Ascending aorta (tissue), 2 donors: ENCODE measurements at regions not wholly inside any gene's neighbourhood (a gene's known extent, or its start where the extent isn't known, plus 50 kb on each side); places are given as distances from the start of the nearest gene placed in this dataset.

ENCODE experiments used
- DNase-seq, 2 donors: peaks; one replicate each; pipeline ENCODE4 v3.0.0-alpha.2; 2019; ENCODE audit warnings: low spot score in 2 of 2
- H3K27ac ChIP-seq, 2 donors: fragments of 200-600 bp; sonication (generic); one replicate each; pipeline ENCODE4 v1.5.1; 2016 to 2017; ENCODE audit warnings: mild to moderate bottlenecking in 1 of 2
- H3K27me3 ChIP-seq: fragments of 200-600 bp; sonication (generic); one replicate; pipeline ENCODE4 v1.5.1; 2017
- H3K36me3 ChIP-seq, 2 donors: fragments of 200-600 bp; sonication (generic); one replicate each; pipeline ENCODE4 v1.5.1; 2016
- H3K4me1 ChIP-seq, 2 donors: fragments of 200-600 bp; sonication (generic); one replicate each; pipeline ENCODE4 v1.5.1; 2016 to 2017; ENCODE audit warnings: mild to moderate bottlenecking in 1 of 2
- H3K4me3 ChIP-seq, 2 donors: fragments of 200-600 bp; sonication (generic); one replicate each; pipeline ENCODE4 v1.5.1; 2016 to 2017; ENCODE audit warnings: mild to moderate bottlenecking in 1 of 2
- H3K9me3 ChIP-seq, 2 donors: fragments of 200-600 bp; sonication (generic); one replicate each; pipeline ENCODE4 v1.5.1; 2016
- intact Hi-C: fragments of 100-400 bp; cut with DNase I; formaldehyde crosslinking; loops from one replicate; pipeline ENCODE4 v1.15.1; 2023
- TF ChIP-seq, protein P1 (sequence below), 3 experiments: fragments of 200-600 bp in 2 of 3; fragments of 450-650 bp in 1 of 3; sonication (generic) in 2 of 3; IDR thresholded peaks; one replicate each; pipeline ENCODE4 v1.5.1; 2016 to 2019; ENCODE audit warnings: antibody characterized with exemption in 3 of 3, mild to moderate bottlenecking in 1 of 3, moderate library complexity in 1 of 3

DNA sequence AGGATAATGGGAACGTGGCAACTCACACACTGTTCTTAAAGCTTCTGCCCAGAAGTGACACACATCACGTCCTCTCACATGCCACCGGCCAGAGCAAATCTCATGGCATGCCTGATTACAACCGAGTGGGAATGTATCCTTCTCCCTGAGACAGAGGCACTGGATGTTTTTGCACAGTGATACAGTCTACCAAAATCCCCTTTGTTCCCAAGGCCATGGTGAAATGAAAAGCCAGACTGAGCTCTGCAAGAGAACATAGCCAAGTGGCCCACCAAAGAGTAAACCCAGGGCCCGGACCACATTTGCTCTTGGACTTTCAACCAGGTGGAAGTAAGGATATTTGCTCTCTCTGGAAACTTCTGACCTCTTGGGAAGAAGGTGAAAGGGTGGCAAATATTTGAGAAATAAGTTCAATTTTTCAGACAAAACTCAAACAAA, 186.2 kb upstream of the STT3B start:
- no peak for DNase-seq
- no peaks in the 10 kb centered on the region for H3K9me3 ChIP-seq
- intact Hi-C loops, result no loop called here
- no peaks in the 10 kb centered on the region for H3K4me1 ChIP-seq
- no peak overlapping the region for H3K27ac ChIP-seq
- H3K4me3 ChIP-seq, result no peak overlapping the region
- no peaks in the 10 kb centered on the region for H3K36me3 ChIP-seq
- TF ChIP-seq, protein P1, sequence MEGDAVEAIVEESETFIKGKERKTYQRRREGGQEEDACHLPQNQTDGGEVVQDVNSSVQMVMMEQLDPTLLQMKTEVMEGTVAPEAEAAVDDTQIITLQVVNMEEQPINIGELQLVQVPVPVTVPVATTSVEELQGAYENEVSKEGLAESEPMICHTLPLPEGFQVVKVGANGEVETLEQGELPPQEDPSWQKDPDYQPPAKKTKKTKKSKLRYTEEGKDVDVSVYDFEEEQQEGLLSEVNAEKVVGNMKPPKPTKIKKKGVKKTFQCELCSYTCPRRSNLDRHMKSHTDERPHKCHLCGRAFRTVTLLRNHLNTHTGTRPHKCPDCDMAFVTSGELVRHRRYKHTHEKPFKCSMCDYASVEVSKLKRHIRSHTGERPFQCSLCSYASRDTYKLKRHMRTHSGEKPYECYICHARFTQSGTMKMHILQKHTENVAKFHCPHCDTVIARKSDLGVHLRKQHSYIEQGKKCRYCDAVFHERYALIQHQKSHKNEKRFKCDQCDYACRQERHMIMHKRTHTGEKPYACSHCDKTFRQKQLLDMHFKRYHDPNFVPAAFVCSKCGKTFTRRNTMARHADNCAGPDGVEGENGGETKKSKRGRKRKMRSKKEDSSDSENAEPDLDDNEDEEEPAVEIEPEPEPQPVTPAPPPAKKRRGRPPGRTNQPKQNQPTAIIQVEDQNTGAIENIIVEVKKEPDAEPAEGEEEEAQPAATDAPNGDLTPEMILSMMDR (IDR thresholded peaks at IDR 0.05), result no peak
- H3K27me3 ChIP-seq, result no peaks in the 10 kb centered on the region

DNA sequence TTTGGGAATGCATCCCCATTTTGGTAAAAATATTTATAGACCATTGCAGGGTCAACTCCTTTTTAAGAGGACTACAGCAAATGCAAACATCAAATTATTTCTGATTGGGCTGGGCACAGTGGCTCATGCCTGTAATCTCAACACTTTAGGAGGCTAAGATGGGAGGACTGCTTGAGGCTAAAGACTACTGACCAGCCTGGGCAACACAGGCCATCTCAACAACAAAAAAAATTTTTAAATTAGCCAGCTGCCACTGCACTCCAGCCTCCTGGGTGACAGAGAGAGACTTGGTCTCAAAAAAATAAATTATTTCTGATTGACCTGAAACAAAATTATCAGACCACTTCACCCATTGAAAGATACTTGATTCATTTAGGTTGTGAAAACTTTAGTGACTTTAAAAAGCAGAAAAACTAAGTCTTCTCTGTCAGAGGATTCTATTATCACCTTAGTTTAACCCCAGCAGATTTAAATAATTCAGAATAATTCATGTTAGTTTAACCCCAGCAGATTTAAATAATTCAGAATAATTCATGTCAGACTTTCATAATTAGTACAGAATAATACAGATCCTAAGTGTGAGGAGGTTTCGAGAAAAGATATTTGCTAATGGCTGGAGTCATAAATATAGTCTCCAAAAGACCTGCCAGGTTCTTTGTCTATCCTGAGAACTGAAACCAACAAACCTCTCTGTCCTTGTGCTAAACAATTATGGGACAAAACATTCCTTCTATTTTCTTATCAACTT, 183.6 kb upstream of the STT3B start:
- DNase-seq, result no peak
- H3K4me3 ChIP-seq, result no peak overlapping the region
- H3K36me3 ChIP-seq, result no peaks in the 10 kb centered on the region
- intact Hi-C loops, result no loop called here
- H3K27me3 ChIP-seq, result no peaks in the 10 kb centered on the region
- H3K4me1 ChIP-seq, result no peaks in the 10 kb centered on the region
- TF ChIP-seq, protein P1 (IDR thresholded peaks at IDR 0.05), result no peak
- no peaks in the 10 kb centered on the region for H3K9me3 ChIP-seq
- H3K27ac ChIP-seq, result no peak overlapping the region

DNA sequence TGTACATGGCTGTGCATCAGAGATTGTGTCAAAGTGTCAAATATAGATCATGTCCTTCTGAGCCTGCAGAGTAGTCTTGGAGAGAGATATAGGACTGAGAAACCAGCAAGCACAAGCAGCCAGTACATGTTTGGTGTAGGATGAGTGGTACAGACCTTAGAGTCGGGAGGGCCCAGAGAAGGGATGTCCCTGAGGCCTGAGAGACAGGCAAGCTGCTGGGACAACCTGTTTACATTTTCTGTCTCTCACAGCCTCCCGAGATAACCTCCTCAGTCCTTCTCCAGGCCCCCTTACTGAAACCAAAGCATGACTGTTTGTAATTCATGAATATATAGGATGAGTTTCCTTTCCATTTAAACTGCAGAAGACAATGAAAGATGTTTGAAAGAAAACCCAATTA, 182.4 kb upstream of the STT3B start:
- H3K9me3 ChIP-seq, result no peaks in the 10 kb centered on the region
- DNase-seq, result no peak
- intact Hi-C loops, result no loop called here
- H3K4me1 ChIP-seq, result no peaks in the 10 kb centered on the region
- no peak overlapping the region for H3K4me3 ChIP-seq
- no peaks in the 10 kb centered on the region for H3K27me3 ChIP-seq
- TF ChIP-seq, protein P1 (IDR thresholded peaks at IDR 0.05), result no peak
- no peaks in the 10 kb centered on the region for H3K36me3 ChIP-seq
- H3K27ac ChIP-seq, result no peak overlapping the region

DNA sequence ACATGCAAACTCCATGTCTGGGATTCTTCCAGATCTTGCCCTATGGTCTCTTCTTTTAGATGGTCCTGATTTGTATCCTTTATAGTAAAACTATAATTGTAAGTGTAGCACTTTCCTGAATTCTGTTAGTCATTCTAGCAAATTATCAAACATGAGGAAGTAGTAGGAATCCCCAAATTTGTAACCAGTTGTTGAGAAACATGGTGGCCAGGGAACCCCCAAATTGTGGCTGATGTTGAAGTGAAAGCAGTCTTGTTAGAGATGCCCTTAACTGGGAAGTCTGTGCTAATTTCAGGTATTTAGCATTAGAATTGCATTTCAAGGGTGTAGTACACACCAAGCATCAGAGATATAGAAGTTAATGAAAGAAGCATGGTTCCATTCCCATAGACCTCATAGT, 180.4 kb upstream of the STT3B start:
- Histone ChIP-seq H3K4me1 (no peaks in the 10 kb centered on the region), H3K27ac (no peak overlapping the region), H3K36me3 (no peaks in the 10 kb centered on the region), H3K4me3 (no peak overlapping the region), H3K9me3 (no peaks in the 10 kb centered on the region), H3K27me3 (no peaks in the 10 kb centered on the region)
- no peak for DNase-seq
- TF ChIP-seq, protein P1 (IDR thresholded peaks at IDR 0.05), result no peak
- intact Hi-C loops, result no loop called here

DNA sequence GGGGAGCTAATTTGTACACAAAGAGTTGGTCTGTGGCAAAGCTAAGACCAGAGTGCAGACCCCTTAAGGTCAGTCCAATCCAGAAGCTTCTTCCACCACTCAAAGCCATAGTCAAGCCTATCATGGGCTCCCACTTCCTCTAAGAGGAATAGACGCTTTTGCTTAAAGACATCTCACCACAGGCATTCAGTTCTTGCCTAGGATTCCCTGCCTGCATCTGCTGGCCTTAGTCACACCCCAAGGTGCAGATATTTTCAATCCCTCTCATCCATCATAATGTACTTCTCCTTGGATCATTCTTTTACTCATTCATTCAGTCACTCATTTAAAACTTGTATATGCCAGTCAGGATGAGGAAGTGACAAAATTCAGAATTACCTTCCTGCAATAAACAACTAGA, 179.6 kb upstream of the STT3B start:
- Histone ChIP-seq H3K9me3 (no peaks in the 10 kb centered on the region), H3K27ac (no peak overlapping the region), H3K36me3 (no peaks in the 10 kb centered on the region), H3K4me3 (no peak overlapping the region), H3K4me1 (no peaks in the 10 kb centered on the region), H3K27me3 (no peaks in the 10 kb centered on the region)
- TF ChIP-seq, protein P1 (IDR thresholded peaks at IDR 0.05), result no peak
- intact Hi-C loops, result no loop called here
- no peak for DNase-seq

DNA sequence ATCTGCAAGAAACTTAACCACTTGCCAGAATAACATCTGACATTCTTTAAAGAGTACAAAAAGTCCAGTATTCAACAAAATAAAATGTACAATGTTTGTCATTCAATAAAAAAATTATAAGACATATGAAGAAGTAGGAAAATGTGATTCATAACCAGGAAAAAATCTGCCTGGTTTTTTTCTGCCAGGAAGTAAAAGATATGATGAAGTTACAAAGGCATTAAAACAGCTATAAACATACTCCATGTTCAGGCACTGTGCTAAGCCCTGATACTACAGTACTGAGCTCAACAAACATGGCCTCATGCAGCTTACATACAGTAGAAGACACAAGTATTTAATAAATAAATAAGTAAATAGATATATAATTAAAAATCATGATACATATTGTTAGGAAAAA, 178.4 kb upstream of the STT3B start:
- intact Hi-C loops, result no loop called here
- Histone ChIP-seq H3K4me3 (no peak overlapping the region), H3K27ac (no peak overlapping the region), H3K27me3 (no peaks in the 10 kb centered on the region), H3K9me3 (no peaks in the 10 kb centered on the region), H3K36me3 (no peaks in the 10 kb centered on the region), H3K4me1 (no peaks in the 10 kb centered on the region)
- DNase-seq, result no peak
- TF ChIP-seq, protein P1 (IDR thresholded peaks at IDR 0.05), result no peak
